Skeletal muscle cell (primary cell): ENCODE measurements at regions not wholly inside any gene's neighbourhood (a gene's known extent, or its start where the extent isn't known, plus 50 kb on each side); places are given as distances from the start of the nearest gene placed in this dataset.
"Not testable (repeated sequence)": the region's sequence is repeated elsewhere in the genome, so short reads cannot be mapped to it uniquely, and the experiment has no call there.

Source experiments
- DNase-seq: peaks from one replicate; pipeline ENCODE4 v3.0.0-alpha.2; 2010; ENCODE audit warnings: low read depth
- H3K4me3 ChIP-seq: 2 replicates; pipeline ENCODE4 v1.5.1; 2011; ENCODE audit warnings: low read depth, mild to moderate bottlenecking, control low read depth, low read length, moderate library complexity

DNA sequence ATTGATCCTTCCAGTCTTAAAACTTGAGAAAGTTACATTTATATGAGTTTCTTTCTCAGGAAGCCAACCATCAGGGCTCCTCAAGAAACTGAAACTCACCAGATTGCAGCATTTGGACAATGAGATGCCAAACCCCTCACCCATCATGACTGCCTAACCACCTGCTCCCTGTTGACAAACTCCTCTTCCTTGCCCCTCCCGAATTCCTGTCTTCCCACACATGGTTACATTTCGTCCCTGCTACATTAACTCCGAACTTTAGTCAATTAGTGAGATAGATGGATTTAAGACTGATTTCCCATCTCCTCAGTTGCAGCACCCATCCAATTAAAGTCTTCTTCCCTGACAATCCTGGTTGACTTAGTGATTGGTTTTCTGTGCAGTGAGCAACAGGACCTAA is 118.7 kb downstream of the ZNF330 start:
- DNase-seq: no peak
- no peak overlapping the region for H3K4me3 ChIP-seq

DNA sequence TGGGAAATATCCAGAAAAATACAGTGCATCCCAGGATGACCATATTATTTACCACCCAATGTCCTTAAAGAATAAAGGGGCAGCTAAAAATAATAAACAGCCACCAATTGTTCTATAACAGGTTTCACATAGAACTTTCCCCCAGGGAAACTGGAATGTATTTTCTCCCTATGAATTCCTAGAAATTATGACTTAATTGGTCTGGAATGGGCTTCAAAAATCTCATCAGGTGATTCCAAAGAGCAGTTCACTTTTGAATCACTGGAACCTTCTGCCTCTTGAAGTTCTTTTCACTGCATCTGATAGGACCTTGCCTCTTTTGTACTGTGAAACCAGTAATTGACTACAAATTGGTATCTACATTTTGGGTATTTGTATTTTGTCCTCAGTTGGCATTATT is 119.3 kb downstream of the ZNF330 start:
- no peak for DNase-seq
- no peak overlapping the region for H3K4me3 ChIP-seq

DNA sequence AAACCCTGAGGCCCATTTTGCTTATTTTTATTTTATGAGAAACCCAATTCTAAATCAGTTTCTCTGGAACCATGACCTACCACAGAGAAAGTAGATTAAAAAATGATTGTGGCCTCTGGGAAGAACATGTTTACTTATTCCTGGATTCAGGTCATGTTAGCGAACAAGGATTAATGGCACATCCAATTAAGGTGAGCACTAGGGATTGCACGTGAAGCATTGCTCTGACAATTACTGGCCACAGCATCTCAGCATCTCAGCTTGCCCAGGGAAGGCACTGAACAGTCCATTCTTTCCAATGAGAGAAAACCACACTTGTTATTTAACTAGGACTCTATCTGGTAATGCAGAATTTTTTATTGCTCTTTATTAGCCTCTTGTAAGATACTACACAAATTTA is 119.8 kb downstream of the ZNF330 start:
- no peak for DNase-seq
- H3K4me3 ChIP-seq: no peak overlapping the region

DNA sequence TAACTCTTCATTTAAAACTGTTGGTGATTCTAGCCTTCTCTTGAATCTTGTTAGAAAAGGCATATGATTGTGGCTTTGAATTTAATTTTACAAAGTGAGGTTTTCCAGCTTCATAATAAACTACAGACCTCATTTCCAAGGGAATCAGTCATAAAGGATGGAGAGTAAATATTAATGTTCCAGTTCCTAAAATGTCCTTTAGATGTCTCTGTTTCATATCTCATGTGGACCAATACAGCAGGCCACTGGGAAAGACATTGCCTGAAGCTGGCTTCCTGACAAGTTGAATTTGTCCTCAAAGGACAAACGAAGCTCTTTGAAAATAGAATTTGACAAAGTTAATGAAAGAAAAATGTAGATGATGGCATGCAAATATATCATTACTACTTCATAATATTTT is 125.4 kb downstream of the ZNF330 start:
- H3K4me3 ChIP-seq: no peak overlapping the region
- DNase-seq: no peak

DNA sequence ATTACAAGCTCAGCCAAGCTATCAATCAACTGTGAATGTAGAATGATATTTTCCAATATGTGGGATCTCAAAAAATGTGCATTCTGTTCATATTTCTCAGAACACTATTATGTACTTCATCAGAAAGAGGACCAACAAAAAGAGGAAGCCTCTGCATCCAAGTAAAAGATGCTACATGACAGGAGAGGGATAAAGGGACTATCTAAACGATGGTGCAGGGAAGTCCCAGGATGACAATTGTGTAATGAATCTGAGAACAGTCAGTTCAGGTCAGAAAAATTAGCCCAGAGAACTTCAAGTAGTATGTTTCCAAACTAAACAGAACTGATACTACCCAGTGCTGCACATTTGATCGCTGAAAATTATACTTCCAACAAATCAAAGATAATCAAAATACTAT is 127.0 kb downstream of the ZNF330 start:
- DNase-seq: no peak
- no peak overlapping the region for H3K4me3 ChIP-seq

DNA sequence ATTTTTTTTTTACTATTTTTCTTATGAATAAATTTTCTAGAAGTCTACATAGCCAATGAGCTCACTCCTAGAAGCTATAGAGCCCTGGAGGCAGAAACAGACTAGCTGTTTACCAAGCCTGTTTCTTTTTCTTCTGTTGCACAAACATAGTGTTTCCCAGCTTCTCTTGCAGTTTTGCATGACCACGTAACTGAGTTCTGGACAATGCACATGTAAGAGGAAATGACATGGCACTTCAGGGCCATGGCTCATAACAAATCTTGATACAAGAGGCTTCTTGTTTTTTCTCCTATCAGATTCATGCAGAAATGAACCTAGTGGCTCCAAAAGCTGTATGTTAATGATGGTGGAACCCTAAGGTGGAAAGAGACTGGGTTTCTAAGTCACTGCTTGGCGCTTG is 127.4 kb downstream of the ZNF330 start:
- DNase-seq: no peak
- no peak overlapping the region for H3K4me3 ChIP-seq

DNA sequence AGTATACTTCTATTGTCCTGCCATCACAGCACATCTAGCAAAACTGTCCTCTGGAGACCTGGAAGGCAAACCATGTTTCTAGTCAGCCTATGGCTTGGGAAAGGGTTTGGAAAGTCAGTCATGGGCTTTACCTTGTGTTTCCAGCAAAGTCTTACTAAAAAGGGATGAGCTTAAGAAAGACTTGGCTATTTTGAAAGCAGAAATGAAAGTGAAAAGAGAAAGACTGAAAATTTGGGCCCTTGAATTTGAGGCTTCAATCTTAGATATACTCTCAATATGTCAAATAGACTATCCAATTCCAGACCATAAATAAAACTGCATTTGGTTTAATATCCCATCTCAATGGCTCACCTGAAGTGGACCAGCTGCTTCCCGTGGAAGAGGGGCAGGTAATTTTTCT is 127.9 kb downstream of the ZNF330 start:
- H3K4me3 ChIP-seq: no peak overlapping the region
- no peak for DNase-seq

DNA sequence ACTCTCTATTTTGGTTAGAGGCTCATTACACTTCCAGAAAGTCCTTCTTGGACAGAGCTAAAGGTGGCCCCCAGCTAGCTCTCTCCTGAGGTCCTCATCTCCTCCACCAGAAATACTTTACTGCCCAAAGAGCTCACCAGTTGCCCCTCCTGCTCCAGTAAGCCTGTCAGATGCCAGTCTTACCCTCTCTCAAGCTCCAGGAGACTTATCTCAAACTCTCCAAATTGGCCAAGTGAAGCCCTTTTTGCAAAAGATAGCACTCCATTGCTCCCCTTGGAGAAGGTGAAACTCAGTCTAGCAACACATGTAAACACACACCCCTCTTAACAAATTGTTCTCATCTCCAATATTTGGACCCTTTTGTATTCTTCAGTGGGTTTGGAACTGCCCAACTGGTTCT is 128.5 kb downstream of the ZNF330 start:
- H3K4me3 ChIP-seq: no peak overlapping the region
- no peak for DNase-seq

DNA sequence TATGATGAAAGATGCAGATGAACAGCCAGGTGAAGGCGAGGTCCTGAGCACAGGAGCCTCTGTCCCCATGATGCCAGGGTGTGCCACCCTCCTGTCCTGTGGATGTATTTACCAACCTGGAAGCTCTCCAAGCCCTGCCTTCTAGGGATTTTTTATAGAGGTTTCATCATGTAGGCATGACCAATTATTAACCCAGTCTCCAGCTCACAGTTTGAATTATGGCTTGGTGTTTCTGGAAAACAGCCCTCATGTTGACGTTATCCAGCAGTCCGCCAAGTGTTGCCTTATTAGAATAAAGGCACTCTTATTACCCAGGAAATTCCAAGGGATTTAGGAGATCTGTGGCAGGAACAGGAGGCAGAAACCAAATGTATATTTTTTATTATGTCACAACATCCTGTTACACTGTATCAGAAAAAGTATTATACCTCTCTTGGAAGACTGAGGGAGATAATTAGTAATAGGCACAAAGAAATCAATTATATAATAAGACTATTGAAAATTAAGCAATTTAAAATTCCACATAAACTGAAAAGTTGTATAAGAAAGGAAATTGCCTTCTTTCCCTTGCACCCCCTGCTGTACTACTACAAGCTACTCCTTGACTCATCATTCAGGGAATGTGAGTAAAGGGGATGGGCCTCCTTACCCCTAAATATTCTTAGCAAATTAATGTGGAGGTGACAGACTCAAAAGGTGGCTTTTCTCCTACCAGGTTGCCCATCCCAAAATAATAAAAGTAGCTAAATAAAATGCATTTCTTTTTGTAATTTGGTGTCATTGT is 129.6 kb downstream of the ZNF330 start:
- H3K4me3 ChIP-seq: no peak overlapping the region
- DNase-seq: peak; percentile 87

DNA sequence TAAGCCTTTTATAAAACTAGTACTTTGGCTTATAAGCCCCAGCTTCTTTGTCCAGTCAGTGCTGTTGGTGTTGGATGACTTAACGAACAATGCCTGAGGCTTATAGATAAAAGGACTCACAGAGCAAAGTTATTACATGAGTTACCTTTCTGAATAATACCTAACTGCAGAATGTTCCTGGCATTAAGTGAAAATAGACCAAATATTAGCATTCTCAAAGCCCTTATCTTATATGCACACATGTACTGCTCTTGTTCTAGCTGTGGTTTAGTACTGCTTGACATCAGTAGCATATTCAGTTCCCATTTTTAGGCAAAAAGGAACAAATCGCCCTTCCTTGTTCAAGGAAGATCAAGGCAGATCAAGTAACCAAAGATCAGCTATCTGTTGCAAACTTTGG is 131.6 kb downstream of the ZNF330 start:
- DNase-seq: no peak
- no peak overlapping the region for H3K4me3 ChIP-seq

DNA sequence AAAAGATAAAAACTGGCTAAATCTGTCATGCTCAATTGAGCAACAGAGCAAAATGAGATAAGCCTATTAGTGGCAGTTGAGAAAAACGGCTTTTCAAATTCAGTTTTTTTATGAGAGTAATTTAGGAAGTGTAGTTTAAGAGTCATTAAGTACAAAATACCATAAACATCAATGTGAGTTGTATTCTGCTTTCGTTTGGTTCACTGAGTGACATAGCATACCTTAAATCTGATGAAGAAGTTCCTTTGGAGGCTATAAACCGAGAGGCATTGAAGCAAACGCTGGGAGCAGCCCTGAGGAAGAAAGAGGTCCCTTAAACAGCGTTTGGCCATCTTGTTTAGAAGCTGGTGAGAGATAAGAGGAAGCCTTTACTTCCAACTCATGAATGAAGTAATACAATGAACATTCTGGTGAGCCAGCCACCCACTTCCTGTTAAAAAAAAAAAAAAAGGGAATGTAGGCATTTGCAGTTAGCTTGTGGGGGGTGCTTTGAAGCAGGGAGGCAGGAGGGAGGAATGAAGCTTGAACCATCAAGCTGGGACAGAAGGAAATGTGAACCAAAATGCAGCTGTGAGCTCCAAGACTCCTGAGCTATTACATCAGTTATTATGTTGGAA is 132.3 kb downstream of the ZNF330 start:
- DNase-seq: peak; percentile 72
- no peak overlapping the region for H3K4me3 ChIP-seq

DNA sequence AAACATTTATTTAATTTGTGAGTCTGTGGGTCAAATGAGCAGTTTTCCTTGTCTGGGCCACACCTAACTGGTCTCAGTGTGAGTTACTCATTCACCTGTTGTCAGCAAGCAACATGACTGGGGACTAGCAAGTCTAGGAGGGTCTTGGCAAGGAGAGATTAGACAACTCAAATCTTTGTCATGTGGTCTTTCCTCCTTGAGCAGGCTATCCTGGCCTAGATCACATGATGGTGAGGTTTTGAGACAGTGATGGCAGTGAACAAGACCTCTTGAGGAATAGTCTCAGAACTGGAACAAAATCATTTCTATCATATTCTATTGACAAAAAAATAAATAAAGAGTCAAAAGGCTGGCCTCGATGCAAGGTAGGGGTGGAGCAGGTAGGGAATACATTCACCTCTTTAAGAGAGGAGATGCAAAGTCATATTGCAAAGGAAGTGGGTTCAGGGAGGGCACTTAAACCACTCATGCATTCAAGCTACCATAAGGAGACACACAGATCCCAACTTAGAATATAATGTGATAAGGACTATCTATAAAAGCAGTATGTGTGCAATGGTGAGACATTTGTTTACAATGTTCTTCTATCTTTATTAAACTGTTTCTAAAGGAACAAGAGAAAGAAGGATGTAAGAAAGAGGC is 135.7 kb downstream of the ZNF330 start:
- DNase-seq: no peak

DNA sequence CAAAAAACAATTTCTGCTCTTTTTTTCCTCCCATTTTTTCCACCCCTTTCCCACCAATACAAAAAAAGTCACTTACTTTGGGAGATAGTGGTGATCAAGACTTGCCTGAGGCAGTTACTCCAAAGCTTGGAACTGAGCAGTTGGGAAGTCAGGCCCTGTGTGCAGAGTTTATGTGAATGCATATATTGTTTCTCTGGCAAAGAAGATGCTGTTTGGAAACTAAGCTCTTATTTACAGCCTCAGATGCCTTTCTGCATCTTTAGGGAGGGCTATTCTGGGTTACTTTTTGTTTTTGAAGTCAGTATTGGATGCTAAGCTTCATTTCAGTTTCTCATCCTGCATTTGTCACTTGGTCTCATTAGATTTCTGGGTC is 136.3 kb downstream of the ZNF330 start:
- no peak for DNase-seq
- H3K4me3 ChIP-seq: no peak overlapping the region

More for the DNA sequence above, 135.7 kb downstream of the ZNF330 start:
- no peak overlapping the region for H3K4me3 ChIP-seq

DNA sequence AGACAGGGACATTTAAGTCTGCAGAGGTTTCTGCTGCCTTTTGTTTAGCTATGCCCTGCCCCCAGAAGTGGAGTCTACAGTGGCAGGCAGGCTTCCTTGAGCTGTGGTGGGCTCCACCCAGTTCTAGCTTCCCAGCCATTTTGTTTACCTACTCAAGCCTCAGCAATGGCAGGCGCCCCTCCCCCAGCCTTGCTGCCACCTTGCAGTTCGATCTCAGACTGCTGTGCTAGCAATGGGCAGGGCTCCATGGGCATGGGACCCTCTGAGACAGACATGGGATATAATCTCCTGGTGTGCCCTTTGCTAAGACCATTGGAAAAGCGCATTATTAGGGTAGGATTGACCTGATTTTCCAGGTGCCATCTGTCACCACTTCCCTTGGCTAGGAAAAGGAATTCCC is 147.5 kb downstream of the ZNF330 start:
- not testable (repeated sequence) for H3K4me3 ChIP-seq, DNase-seq

DNA sequence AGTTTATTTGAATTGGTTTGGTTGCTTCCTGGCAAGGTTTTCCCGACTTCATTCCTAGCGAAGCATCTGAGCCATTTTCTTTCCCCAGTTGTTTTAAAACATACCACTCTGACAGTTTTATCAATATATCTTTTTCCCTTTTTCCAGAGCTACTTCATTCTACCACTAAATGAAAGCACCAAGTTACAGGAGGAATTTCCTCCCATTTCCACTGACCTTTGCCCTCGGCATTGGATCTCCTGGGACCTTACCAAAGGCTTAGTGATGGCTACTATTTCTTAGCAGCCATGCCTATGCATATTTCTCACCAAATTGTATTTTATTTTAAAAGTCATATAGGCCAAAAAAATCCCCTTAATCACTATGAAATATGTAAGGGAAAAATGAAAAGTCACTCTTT is 150.5 kb downstream of the ZNF330 start:
- no peak for DNase-seq
- H3K4me3 ChIP-seq: no peak overlapping the region

DNA sequence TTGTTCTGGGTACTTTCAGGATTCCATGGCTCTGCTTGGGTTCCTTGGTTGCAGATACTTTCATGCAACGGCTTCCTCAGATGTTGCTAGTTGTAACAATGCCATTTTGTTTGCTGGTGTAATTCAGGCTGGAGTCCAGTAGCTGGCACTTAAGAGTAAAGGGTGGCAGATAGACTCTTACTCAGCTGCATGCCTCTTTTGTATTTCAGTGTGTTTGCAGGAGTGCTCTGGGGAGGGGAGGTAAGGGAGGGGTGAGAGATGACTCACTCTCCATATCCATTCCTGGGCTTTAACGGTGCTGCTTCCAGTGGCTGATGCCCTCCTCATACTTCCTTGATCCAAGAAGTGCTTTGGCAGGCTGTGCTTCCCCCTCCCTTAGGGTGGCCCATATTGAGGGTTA is 155.2 kb downstream of the ZNF330 start:
- no peak overlapping the region for H3K4me3 ChIP-seq
- peak; percentile 77 for DNase-seq

DNA sequence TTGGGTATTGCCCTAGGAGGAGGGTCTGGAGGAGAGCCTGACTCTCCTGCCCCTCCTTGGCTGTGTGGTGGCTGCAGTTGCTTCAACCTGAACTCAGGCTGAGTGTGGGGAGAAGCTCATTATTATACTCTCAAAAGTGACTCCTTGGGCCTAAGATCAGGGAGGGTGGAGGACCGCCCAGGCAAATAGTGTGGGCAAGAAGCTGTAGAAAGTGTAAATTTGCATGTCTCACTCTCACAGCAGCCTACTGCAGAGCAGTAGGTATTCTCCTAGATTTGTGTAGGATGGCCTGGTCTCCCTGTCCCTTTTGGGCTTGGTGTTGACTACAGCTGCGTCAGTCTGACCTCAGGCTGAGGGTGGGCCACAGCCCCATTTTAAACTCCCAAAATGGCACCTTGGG is 156.1 kb downstream of the ZNF330 start:
- DNase-seq: no peak
- H3K4me3 ChIP-seq: no peak overlapping the region

DNA sequence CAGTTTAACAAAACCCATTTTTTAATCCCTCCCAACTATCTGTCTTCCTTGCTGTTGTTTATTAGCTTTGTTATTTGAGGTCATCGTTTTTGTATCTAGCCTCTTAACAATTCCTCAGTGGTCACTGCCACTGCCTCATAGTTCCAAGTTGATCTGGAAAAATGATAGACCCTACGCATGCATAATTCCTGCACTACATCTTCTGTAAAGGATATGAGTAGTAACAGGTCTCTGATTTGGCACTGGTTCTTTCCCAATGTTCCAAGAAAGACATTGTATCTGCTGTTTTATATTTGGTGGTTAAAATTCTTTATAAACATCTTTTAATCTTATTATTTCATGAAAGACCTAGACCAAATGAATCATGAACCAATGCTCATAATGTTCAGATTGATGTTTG is 166.6 kb downstream of the ZNF330 start:
- H3K4me3 ChIP-seq: no peak overlapping the region
- no peak for DNase-seq

DNA sequence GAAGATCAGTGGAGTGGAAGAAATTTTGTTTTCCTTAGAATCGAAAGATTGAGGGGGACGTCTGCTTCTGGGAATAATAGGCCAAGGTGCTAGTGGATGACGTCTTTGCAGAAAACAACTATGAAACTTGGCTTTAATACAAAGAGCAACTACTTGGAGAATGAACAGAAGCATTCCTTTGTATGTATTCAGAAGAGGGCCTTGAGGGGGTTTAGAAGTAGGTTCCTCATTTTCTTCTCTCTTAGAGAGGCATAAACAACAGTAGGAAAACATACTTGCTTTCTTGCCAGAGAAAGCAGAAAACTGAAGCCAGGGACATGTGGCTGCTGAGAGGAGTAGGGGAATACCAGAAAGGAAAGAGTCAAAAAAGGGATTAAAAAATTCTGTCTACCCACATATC is 167.8 kb downstream of the ZNF330 start:
- DNase-seq: peak; percentile 87
- no peak overlapping the region for H3K4me3 ChIP-seq

DNA sequence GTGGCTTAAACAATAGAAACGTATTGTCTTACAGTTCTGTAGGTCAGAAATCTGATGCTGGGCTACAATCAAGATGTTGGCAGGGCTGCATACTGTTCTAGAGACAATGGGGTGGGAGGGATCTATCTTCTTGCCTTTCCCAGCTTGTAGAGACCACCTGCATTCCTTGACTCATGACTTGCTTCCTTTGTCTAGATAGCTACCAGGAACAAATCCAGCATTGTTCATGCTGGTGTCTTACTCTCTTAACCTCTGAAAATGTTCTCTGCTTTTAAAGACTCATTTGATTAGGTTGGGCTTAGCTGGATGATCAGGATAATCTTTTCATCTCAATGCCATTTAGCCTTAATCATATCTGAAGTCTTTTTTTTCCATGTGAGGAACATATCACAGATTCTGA is 169.0 kb downstream of the ZNF330 start:
- no peak for DNase-seq
- H3K4me3 ChIP-seq: no peak overlapping the region

DNA sequence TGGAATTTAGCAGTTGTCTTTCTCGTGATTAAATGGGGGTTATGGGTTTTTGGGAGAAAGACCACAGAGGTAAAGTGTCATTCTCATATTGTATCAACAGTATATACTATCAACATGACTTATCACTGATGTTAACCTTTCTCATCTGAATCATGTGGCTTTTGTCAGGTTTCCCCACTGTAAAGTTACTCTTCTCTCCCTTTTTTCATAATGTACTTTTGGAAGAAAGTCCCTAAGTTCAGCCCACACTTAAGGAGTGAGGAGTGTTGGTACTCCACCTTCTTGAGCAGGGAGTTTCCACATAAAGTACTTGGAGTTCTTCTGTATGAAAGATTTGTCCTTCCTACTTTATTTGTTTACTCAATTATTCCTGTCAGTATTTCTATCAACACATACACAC is 169.9 kb downstream of the ZNF330 start:
- no peak for DNase-seq
- no peak overlapping the region for H3K4me3 ChIP-seq
